ENCODE measurements at regions not wholly inside any gene's neighbourhood (a gene's known extent, or its start where the extent isn't known, plus 50 kb on each side); places are given as distances from the start of the nearest gene placed in this dataset.

GRCh38 chr5:109580225-109580624 lies 109.5 kb upstream of the MAN2A1 start:
- TF ChIP-seq EZH2phosphoT487 (IDR thresholded peaks at IDR 0.05; ENCODE audit: low read depth, severe bottlenecking, unreplicated experiment) = no peak
- no peak for TF ChIP-seq CTCF (IDR thresholded peaks at IDR 0.05; ENCODE audit: poor library complexity)
- no peak for TF ChIP-seq EZH2 (IDR thresholded peaks at IDR 0.05; ENCODE audit: borderline replicate concordance)
- WGBS (ENCODE audit: low lambda C conversion rate, missing lambda C conversion rate) = 66% methylated on average over 3 of the region's 3 CpGs
- H2AFZ ChIP-seq = no peak overlapping the region

GRCh38 chr5:109575506-109575905 lies 114.2 kb upstream of the MAN2A1 start:
- Histone ChIP-seq H2AFZ (no peak overlapping the region), H3K9me3 (ENCODE audit: low read depth) (no peaks in the 10 kb centered on the region), H3K36me3 (replicated peaks; ENCODE audit: insufficient read depth, low read depth) (no peaks in the 10 kb centered on the region), H3K79me2 (no peaks in the 10 kb centered on the region), H3K9me2 (replicated peaks; ENCODE audit: insufficient read depth) (no peaks in the 10 kb centered on the region), H3K4me3 (no peak overlapping the region), H3K27me3 (peaks cover 16% of the 10 kb centered on the region), H3K27ac (no peak overlapping the region), H3K4me1 (ENCODE audit: insufficient read depth) (no peaks in the 10 kb centered on the region), H3K4me2 (no peak overlapping the region), H4K20me1 (ENCODE audit: insufficient read depth, poor library complexity, severe bottlenecking) (no peaks in the 10 kb centered on the region)
- 96% methylated on average over 2 of the region's 2 CpGs for WGBS (ENCODE audit: low lambda C conversion rate, missing lambda C conversion rate)
- DNase-seq (ENCODE audit: low spot score) = no peak
- TF ChIP-seq CTCF (IDR thresholded peaks at IDR 0.05; ENCODE audit: poor library complexity) (no peak), EZH2 (IDR thresholded peaks at IDR 0.05; ENCODE audit: borderline replicate concordance) (no peak), EZH2phosphoT487 (IDR thresholded peaks at IDR 0.05; ENCODE audit: low read depth, severe bottlenecking, unreplicated experiment) (no peak)

More at GRCh38 chr5:109580225-109580624, 109.5 kb upstream of the MAN2A1 start:
- no peaks in the 10 kb centered on the region for H3K79me2 ChIP-seq
- no peaks in the 10 kb centered on the region for H3K4me1 ChIP-seq (ENCODE audit: insufficient read depth)
- no peak for DNase-seq (ENCODE audit: low spot score)
- no peak overlapping the region for H3K27ac ChIP-seq
- no peaks in the 10 kb centered on the region for H3K9me3 ChIP-seq (ENCODE audit: low read depth)
- no peaks in the 10 kb centered on the region for H4K20me1 ChIP-seq (ENCODE audit: insufficient read depth, poor library complexity, severe bottlenecking)
- H3K4me3 ChIP-seq = no peak overlapping the region
- no peak overlapping the region for H3K4me2 ChIP-seq
- no peaks in the 10 kb centered on the region for H3K9me2 ChIP-seq (replicated peaks; ENCODE audit: insufficient read depth)
- H3K27me3 ChIP-seq = peaks cover 11% of the 10 kb centered on the region
- no peaks in the 10 kb centered on the region for H3K36me3 ChIP-seq (replicated peaks; ENCODE audit: insufficient read depth, low read depth)

- Histone ChIP-seq H2AFZ (no peak overlapping the region), H3K79me2 (no peaks in the 10 kb centered on the region), H3K9me2 (replicated peaks; ENCODE audit: insufficient read depth) (no peaks in the 10 kb centered on the region), H3K36me3 (replicated peaks; ENCODE audit: insufficient read depth, low read depth) (no peaks in the 10 kb centered on the region), H4K20me1 (ENCODE audit: insufficient read depth, poor library complexity, severe bottlenecking) (no peaks in the 10 kb centered on the region), H3K27ac (no peak overlapping the region), H3K4me2 (no peak overlapping the region), H3K27me3 (peaks cover 12% of the 10 kb centered on the region), H3K4me1 (ENCODE audit: insufficient read depth) (no peaks in the 10 kb centered on the region), H3K9me3 (ENCODE audit: low read depth) (no peaks in the 10 kb centered on the region), H3K4me3 (no peak overlapping the region)
- DNase-seq (ENCODE audit: low spot score) = no peak
- TF ChIP-seq EZH2phosphoT487 (IDR thresholded peaks at IDR 0.05; ENCODE audit: low read depth, severe bottlenecking, unreplicated experiment) (no peak), EZH2 (IDR thresholded peaks at IDR 0.05; ENCODE audit: borderline replicate concordance) (no peak)
Observed at GRCh38 chr5:109574985-109575384, 114.7 kb upstream of the MAN2A1 start.

- Histone ChIP-seq H2AFZ (no peak overlapping the region), H3K9me3 (ENCODE audit: low read depth) (no peaks in the 10 kb centered on the region), H3K4me2 (no peak overlapping the region), H4K20me1 (ENCODE audit: insufficient read depth, poor library complexity, severe bottlenecking) (no peaks in the 10 kb centered on the region), H3K36me3 (replicated peaks; ENCODE audit: insufficient read depth, low read depth) (no peaks in the 10 kb centered on the region), H3K27ac (no peak overlapping the region), H3K4me3 (no peak overlapping the region), H3K79me2 (no peaks in the 10 kb centered on the region), H3K9me2 (replicated peaks; ENCODE audit: insufficient read depth) (no peaks in the 10 kb centered on the region), H3K27me3 (peaks cover 12% of the 10 kb centered on the region), H3K4me1 (ENCODE audit: insufficient read depth) (no peaks in the 10 kb centered on the region)
- 86% methylated on average over 3 of the region's 3 CpGs for WGBS (ENCODE audit: low lambda C conversion rate, missing lambda C conversion rate)
- TF ChIP-seq CTCF (IDR thresholded peaks at IDR 0.05; ENCODE audit: poor library complexity) = no peak
- TF ChIP-seq EZH2 (IDR thresholded peaks at IDR 0.05; ENCODE audit: borderline replicate concordance) = no peak
- no peak for TF ChIP-seq EZH2phosphoT487 (IDR thresholded peaks at IDR 0.05; ENCODE audit: low read depth, severe bottlenecking, unreplicated experiment)
- DNase-seq (ENCODE audit: low spot score) = no peak
Observed at GRCh38 chr5:109573766-109574165, 116.0 kb upstream of the MAN2A1 start.

All from hepatocyte (in vitro differentiated cells).